Caco-2 (cell line): ENCODE measurements at regions not wholly inside any gene's neighbourhood (a gene's known extent, or its start where the extent isn't known, plus 50 kb on each side); places are given as distances from the start of the nearest gene placed in this dataset.

Experiments used
- BruUV-seq: library from RNA; stranded (reverse); fragments of 400-500 nt; replicated peaks from 2 replicates; lab custom pipeline; 2021; lab: Mats Ljungman, UMichigan
- CTCF ChIA-PET: fragments of 300-600 bp; sonication (Branson Sonifier 250); formaldehyde crosslinking; loops from one replicate; lab custom pipeline; 2022; ENCODE audit warnings: antibody characterized with exemption; lab: Charles Lee
- POLR2A ChIA-PET: fragments of 300-600 bp; sonication (Branson Sonifier 250); formaldehyde crosslinking; loops from one replicate; lab custom pipeline; 2022; ENCODE audit warnings: antibody characterized with exemption; lab: Charles Lee
- DNase-seq, 2 experiments: peaks; one replicate each; pipeline versions ENCODE4 v3.0.0 to v3.0.0-alpha.2; 2020 to 2022
- H3K27me3 ChIP-seq: replicated peaks from 2 replicates; pipeline ENCODE4 v1.6.0; 2011; ENCODE audit warnings: low read length; ENCODE audit not compliant: control insufficient read depth, insufficient read depth
- H3K36me3 ChIP-seq: 2 replicates; pipeline ENCODE4 v1.5.1; 2011; ENCODE audit warnings: low read length; ENCODE audit not compliant: control insufficient read depth, insufficient read depth
- H3K4me1 ChIP-seq: fragments of 250-450 bp; sonication (Bioruptor Pico); 2 replicates; pipeline ENCODE4 v1.5.1; 2020; ENCODE audit warnings: mild to moderate bottlenecking
- H3K4me3 ChIP-seq: 2 replicates; pipeline ENCODE4 v1.5.1; 2011; ENCODE audit warnings: low read depth, mild to moderate bottlenecking, control low read depth, low read length
- H3K9me3 ChIP-seq: fragments of 250-450 bp; sonication (Bioruptor Pico); 2 replicates; pipeline ENCODE4 v1.5.1; 2020; ENCODE audit warnings: mild to moderate bottlenecking, moderate library complexity
- H3K27ac Mint-ChIP-seq: one replicate; pipeline ENCODE4 v1.8.0; 2022; ENCODE audit warnings: mixed read lengths; ENCODE audit not compliant: unreplicated experiment
- H3K27me3 Mint-ChIP-seq: one replicate; pipeline ENCODE4 v1.8.0; 2022; ENCODE audit warnings: mixed read lengths; ENCODE audit not compliant: insufficient read depth, unreplicated experiment
- H3K36me3 Mint-ChIP-seq: one replicate; pipeline ENCODE4 v1.8.0; 2022; ENCODE audit warnings: mild to moderate bottlenecking, mixed read lengths; ENCODE audit not compliant: insufficient read depth, unreplicated experiment
- H3K4me1 Mint-ChIP-seq: one replicate; pipeline ENCODE4 v1.8.0; 2022; ENCODE audit warnings: low read depth, mixed read lengths; ENCODE audit not compliant: unreplicated experiment
- H3K4me3 Mint-ChIP-seq: one replicate; pipeline ENCODE4 v1.8.0; 2022; ENCODE audit warnings: mild to moderate bottlenecking, moderate library complexity, mixed read lengths; ENCODE audit not compliant: unreplicated experiment
- H3K9me3 Mint-ChIP-seq: one replicate; pipeline ENCODE4 v1.8.0; 2022; ENCODE audit warnings: mixed read lengths; ENCODE audit not compliant: unreplicated experiment
- intact Hi-C: fragments of 100-400 bp; cut with micrococcal nuclease; formaldehyde crosslinking; loops from one replicate; pipeline ENCODE4 v1.10.0; 2022; ENCODE audit not compliant: unreplicated experiment
- TF ChIP-seq, protein P1 (sequence below), 2 experiments: fragments of 200-600 bp in 1 of 2; IDR thresholded peaks; 1 replicate in 1 of 2; 2 replicates in 1 of 2; pipeline versions ENCODE4 v1.5.1 to v1.8.0; 2011 to 2022; ENCODE audit warnings: antibody characterized with exemption in 1 of 2, control low read depth in 1 of 2, inconsistent platforms in 1 of 2, low read depth in 1 of 2, low read length in 1 of 2, mild to moderate bottlenecking in 1 of 2, moderate library complexity in 1 of 2; ENCODE audit not compliant: insufficient read depth in 1 of 2, severe bottlenecking in 1 of 2, unreplicated experiment in 1 of 2

DNA sequence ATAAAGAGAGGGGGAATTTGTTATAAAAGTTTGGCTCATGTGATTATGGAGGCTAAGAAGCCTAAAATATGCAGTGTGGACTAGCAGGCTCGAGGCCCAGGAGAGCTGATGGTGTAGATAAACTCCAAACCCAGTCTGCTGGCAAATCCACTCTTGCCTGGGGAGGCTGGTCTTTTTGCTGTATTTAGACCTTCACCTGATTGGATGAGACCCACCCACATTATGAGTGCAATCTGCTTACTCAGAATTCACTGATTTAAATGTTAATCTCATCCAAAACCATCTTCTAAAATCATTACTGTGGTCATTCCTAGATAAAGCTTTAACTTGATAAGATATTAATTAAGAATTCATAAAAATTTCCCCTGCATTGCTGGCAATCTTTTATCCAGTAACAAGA lies 473.2 kb downstream of the TMA16 start:
- Histone ChIP-seq H3K27me3 (no peaks in the 10 kb centered on the region), H3K9me3 (no peaks in the 10 kb centered on the region), H3K4me1 (no peaks in the 10 kb centered on the region), H3K4me3 (no peak overlapping the region), H3K36me3 (no peaks in the 10 kb centered on the region)
- DNase-seq, result no peak
- Mint-ChIP-seq H3K27me3 (no peaks in the 10 kb centered on the region), H3K27ac (no peak overlapping the region), H3K36me3 (no peaks in the 10 kb centered on the region), H3K4me1 (no peaks in the 10 kb centered on the region), H3K4me3 (no peak overlapping the region), H3K9me3 (no peaks in the 10 kb centered on the region)
- intact Hi-C loops, result no loop called here
- CTCF ChIA-PET, result no interaction called here
- POLR2A ChIA-PET, result no interaction called here
- no TSS peak for BruUV-seq
- TF ChIP-seq, protein P1, sequence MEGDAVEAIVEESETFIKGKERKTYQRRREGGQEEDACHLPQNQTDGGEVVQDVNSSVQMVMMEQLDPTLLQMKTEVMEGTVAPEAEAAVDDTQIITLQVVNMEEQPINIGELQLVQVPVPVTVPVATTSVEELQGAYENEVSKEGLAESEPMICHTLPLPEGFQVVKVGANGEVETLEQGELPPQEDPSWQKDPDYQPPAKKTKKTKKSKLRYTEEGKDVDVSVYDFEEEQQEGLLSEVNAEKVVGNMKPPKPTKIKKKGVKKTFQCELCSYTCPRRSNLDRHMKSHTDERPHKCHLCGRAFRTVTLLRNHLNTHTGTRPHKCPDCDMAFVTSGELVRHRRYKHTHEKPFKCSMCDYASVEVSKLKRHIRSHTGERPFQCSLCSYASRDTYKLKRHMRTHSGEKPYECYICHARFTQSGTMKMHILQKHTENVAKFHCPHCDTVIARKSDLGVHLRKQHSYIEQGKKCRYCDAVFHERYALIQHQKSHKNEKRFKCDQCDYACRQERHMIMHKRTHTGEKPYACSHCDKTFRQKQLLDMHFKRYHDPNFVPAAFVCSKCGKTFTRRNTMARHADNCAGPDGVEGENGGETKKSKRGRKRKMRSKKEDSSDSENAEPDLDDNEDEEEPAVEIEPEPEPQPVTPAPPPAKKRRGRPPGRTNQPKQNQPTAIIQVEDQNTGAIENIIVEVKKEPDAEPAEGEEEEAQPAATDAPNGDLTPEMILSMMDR (IDR thresholded peaks at IDR 0.05; ENCODE audit: insufficient read depth in 1 of 2, low read depth in 1 of 2, low read length in 1 of 2, severe bottlenecking in 1 of 2, unreplicated experiment in 1 of 2), result no peak

DNA sequence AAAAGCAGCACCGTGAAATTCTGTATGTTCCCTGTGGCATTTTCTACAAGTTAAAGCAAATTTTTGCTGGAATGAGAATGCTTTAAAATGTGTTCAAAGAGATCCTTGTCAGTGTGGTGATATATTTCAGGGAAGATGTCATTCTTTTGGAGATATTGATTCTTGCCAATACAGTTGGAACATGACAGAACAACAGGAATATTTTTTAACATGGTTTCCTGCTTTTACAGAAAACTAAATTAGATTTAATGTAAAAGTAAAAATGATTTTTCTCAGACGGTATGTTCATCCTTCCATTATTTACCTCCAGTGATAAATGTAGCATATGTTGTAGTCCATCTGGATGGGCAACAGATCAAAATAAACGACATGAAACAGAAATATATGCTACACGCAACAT lies 474.8 kb downstream of the TMA16 start:
- Mint-ChIP-seq H3K27me3 (no peaks in the 10 kb centered on the region), H3K4me3 (no peak overlapping the region), H3K4me1 (no peaks in the 10 kb centered on the region), H3K27ac (no peak overlapping the region), H3K9me3 (no peaks in the 10 kb centered on the region), H3K36me3 (no peaks in the 10 kb centered on the region)
- Histone ChIP-seq H3K36me3 (no peaks in the 10 kb centered on the region), H3K27me3 (no peaks in the 10 kb centered on the region), H3K4me1 (no peaks in the 10 kb centered on the region), H3K9me3 (no peaks in the 10 kb centered on the region), H3K4me3 (no peak overlapping the region)
- intact Hi-C loops, result no loop called here
- no peak for DNase-seq
- POLR2A ChIA-PET, result no interaction called here
- CTCF ChIA-PET, result no interaction called here
- TF ChIP-seq, protein P1 (IDR thresholded peaks at IDR 0.05; ENCODE audit: insufficient read depth in 1 of 2, low read depth in 1 of 2, low read length in 1 of 2, severe bottlenecking in 1 of 2, unreplicated experiment in 1 of 2), result no peak
- no TSS peak for BruUV-seq

DNA sequence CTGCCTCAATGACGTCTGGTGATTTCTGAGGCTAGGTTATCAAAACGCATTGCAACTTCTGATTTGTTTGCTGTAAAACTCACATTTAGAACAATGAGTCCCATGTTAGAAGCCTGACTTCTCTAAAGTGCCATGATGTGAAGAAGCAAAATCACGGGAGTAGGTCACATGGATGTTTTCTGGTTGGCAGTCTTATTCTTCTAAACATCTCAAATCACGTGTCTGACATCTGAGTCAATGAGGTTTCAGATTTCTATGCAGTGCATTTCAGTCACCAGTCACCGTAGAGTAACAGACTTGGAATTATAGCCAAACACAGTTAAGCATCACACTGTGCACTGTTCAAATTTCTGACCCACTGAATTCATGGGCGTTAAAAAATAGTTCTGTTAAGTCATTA lies 482.1 kb downstream of the TMA16 start:
- no peak overlapping the region for H3K4me3 Mint-ChIP-seq
- POLR2A ChIA-PET, result no interaction called here
- no peaks in the 10 kb centered on the region for H3K27me3 Mint-ChIP-seq
- TF ChIP-seq, protein P1 (IDR thresholded peaks at IDR 0.05; ENCODE audit: insufficient read depth in 1 of 2, low read depth in 1 of 2, low read length in 1 of 2, severe bottlenecking in 1 of 2, unreplicated experiment in 1 of 2), result no peak
- DNase-seq, result no peak
- BruUV-seq, result no TSS peak
- H3K9me3 Mint-ChIP-seq, result no peaks in the 10 kb centered on the region
- no peaks in the 10 kb centered on the region for H3K4me1 Mint-ChIP-seq
- no peaks in the 10 kb centered on the region for H3K27me3 ChIP-seq
- intact Hi-C loops, result no loop called here
- H3K27ac Mint-ChIP-seq, result no peak overlapping the region
- H3K9me3 ChIP-seq, result no peaks in the 10 kb centered on the region
- CTCF ChIA-PET, result no interaction called here
- no peaks in the 10 kb centered on the region for H3K4me1 ChIP-seq
- no peaks in the 10 kb centered on the region for H3K36me3 ChIP-seq
- no peak overlapping the region for H3K4me3 ChIP-seq
- H3K36me3 Mint-ChIP-seq, result no peaks in the 10 kb centered on the region
